ENCODE measurements at regions not wholly inside any gene's neighbourhood (a gene's known extent, or its start where the extent isn't known, plus 50 kb on each side); places are given as distances from the start of the nearest gene placed in this dataset.
A peak's percentile ranks its signal among the peaks of the same experiment; 100 is the strongest.

- Histone ChIP-seq H3K4me2 (ENCODE audit: low read length) (no peak overlapping the region), H3K4me3 (ENCODE audit: low read length) (no peak overlapping the region), H3F3A (ENCODE audit: low read length, unreplicated experiment) (no peaks in the 10 kb centered on the region), H3K79me2 (ENCODE audit: low read length) (no peaks in the 10 kb centered on the region), H4K20me1 (ENCODE audit: low read length) (no peaks in the 10 kb centered on the region), H3K9me3 (ENCODE audit: low read length) (no peaks in the 10 kb centered on the region), H3K9ac (ENCODE audit: low read length) (no peak overlapping the region), H3K4me1 (ENCODE audit: insufficient read depth, low read length) (no peaks in the 10 kb centered on the region), H3K36me3 (ENCODE audit: low read depth, low read length) (no peaks in the 10 kb centered on the region), H2AFZ (ENCODE audit: low read length) (no peak overlapping the region), H3K27ac (ENCODE audit: low read length) (no peak overlapping the region), H3K9me2 (replicated peaks; ENCODE audit: low read length) (no peaks in the 10 kb centered on the region), H3K27me3 (ENCODE audit: low read length) (peaks cover 23% of the 10 kb centered on the region; the same call in 1 of the 2 replicates)
- TF ChIP-seq CTCF (conservative IDR thresholded peaks at IDR 0.05; ENCODE audit: low read depth, low read length) = no peak
- ATAC-seq = no peak
- no peak for DNase-seq
- intact Hi-C loops (cut with micrococcal nuclease) = no loop called here
- ChIA-PET CTCF (no interaction called here), POLR2A (ENCODE audit: unreplicated experiment) (no interaction called here)
- BruUV-seq (replicated peaks) = no TSS peak
Measured at GRCh38 chr11:96697466-96697865, 307.7 kb downstream of the JRKL start.

GRCh38 chr11:96704847-96705246 lies 315.0 kb downstream of the JRKL start:
- no peak overlapping the region for H3K4me3 ChIP-seq (ENCODE audit: low read length)
- peak; percentile 22 for DNase-seq
- H3K9me3 ChIP-seq (ENCODE audit: low read length) = no peaks in the 10 kb centered on the region
- H3K4me1 ChIP-seq (ENCODE audit: insufficient read depth, low read length) = no peaks in the 10 kb centered on the region
- H3F3A ChIP-seq (ENCODE audit: low read length, unreplicated experiment) = no peaks in the 10 kb centered on the region
- POLR2A ChIA-PET (ENCODE audit: unreplicated experiment) = no interaction called here
- intact Hi-C loops (cut with micrococcal nuclease) = loop anchor here (2.0 to 10.0 kb wide), 2 partner anchors 92 to 240 kb away; no protein-coding TSS in a partner anchor
- ATAC-seq = peak; percentile 38; the same call in 1 of the 2 replicates
- no peaks in the 10 kb centered on the region for H3K36me3 ChIP-seq (ENCODE audit: low read depth, low read length)
- H3K79me2 ChIP-seq (ENCODE audit: low read length) = no peaks in the 10 kb centered on the region
- H3K9ac ChIP-seq (ENCODE audit: low read length) = no peak overlapping the region
- no peaks in the 10 kb centered on the region for H4K20me1 ChIP-seq (ENCODE audit: low read length)
- no peak overlapping the region for H2AFZ ChIP-seq (ENCODE audit: low read length)
- TF ChIP-seq EZH2phosphoT487 (IDR thresholded peaks at IDR 0.05; ENCODE audit: borderline replicate concordance, low read length) (no peak), EZH2 (IDR thresholded peaks at IDR 0.05; ENCODE audit: low read length, unreplicated experiment) (no peak), CTCF (conservative IDR thresholded peaks at IDR 0.05; ENCODE audit: low read depth, low read length) (0 out of 2 replicates have a peak, but pooled peaks have one; percentile 29)
- CTCF ChIA-PET = no interaction called here
- peaks cover 39% of the 10 kb centered on the region; the same call in 1 of the 2 replicates for H3K27me3 ChIP-seq (ENCODE audit: low read length)
- H3K27ac ChIP-seq (ENCODE audit: low read length) = no peak overlapping the region
- no peak overlapping the region for H3K4me2 ChIP-seq (ENCODE audit: low read length)
- no TSS peak for BruUV-seq (replicated peaks)
- no peaks in the 10 kb centered on the region for H3K9me2 ChIP-seq (replicated peaks; ENCODE audit: low read length)

- Histone ChIP-seq H3K27me3 (ENCODE audit: low read length) (peaks cover 39% of the 10 kb centered on the region; the same call in 1 of the 2 replicates), H3K36me3 (ENCODE audit: low read depth, low read length) (no peaks in the 10 kb centered on the region), H3K4me3 (ENCODE audit: low read length) (no peak overlapping the region), H3F3A (ENCODE audit: low read length, unreplicated experiment) (no peaks in the 10 kb centered on the region), H3K4me1 (ENCODE audit: insufficient read depth, low read length) (no peaks in the 10 kb centered on the region), H2AFZ (ENCODE audit: low read length) (no peak overlapping the region), H3K9me2 (replicated peaks; ENCODE audit: low read length) (no peaks in the 10 kb centered on the region), H3K9ac (ENCODE audit: low read length) (no peak overlapping the region), H3K9me3 (ENCODE audit: low read length) (no peaks in the 10 kb centered on the region), H3K27ac (ENCODE audit: low read length) (no peak overlapping the region), H4K20me1 (ENCODE audit: low read length) (no peaks in the 10 kb centered on the region), H3K79me2 (ENCODE audit: low read length) (no peaks in the 10 kb centered on the region), H3K4me2 (ENCODE audit: low read length) (no peak overlapping the region)
- DNase-seq (peak; percentile 13), ATAC-seq (no peak)
- intact Hi-C loops (cut with micrococcal nuclease) = loop anchor here (10.0 kb wide), 1 partner anchor 242 kb away; no protein-coding TSS in a partner anchor
- ChIA-PET CTCF (no interaction called here), POLR2A (ENCODE audit: unreplicated experiment) (no interaction called here)
- BruUV-seq (replicated peaks) = no TSS peak
- TF ChIP-seq CTCF (conservative IDR thresholded peaks at IDR 0.05; ENCODE audit: low read depth, low read length) (no peak), EZH2phosphoT487 (IDR thresholded peaks at IDR 0.05; ENCODE audit: borderline replicate concordance, low read length) (no peak), EZH2 (IDR thresholded peaks at IDR 0.05; ENCODE audit: low read length, unreplicated experiment) (no peak)
Measured at GRCh38 chr11:96706761-96707160, 316.9 kb downstream of the JRKL start.
